Activated B cell treated with CpG ODN at 0.5 μM for 24 hours (primary cell): ENCODE measurements at regions not wholly inside any gene's neighbourhood (a gene's known extent, or its start where the extent isn't known, plus 50 kb on each side); places are given as distances from the start of the nearest gene placed in this dataset.
"Not testable (repeated sequence)": the region's sequence is repeated elsewhere in the genome, so short reads cannot be mapped to it uniquely, and the experiment has no call there.

Experiments used
- ATAC-seq: fragments of 200-7000 bp; cut with Tn5 transposase; one replicate; pipeline ENCODE4 v1.10.0; 2021; ENCODE audit warnings: low read depth, mild to moderate bottlenecking, moderate library complexity
- CTCF ChIA-PET: fragments of 350-600 bp; sonication (Branson Sonifier 250); formaldehyde crosslinking; loops from one replicate; lab custom pipeline; 2021; ENCODE audit warnings: antibody characterized with exemption; lab: Charles Lee
- POLR2A ChIA-PET: fragments of 350-600 bp; sonication (Branson Sonifier 250); formaldehyde crosslinking; loops from one replicate; lab custom pipeline; 2021; ENCODE audit warnings: antibody characterized with exemption; lab: Charles Lee
- DNase-seq: peaks from one replicate; pipeline ENCODE4 v3.0.0; 2022
- H3K27ac Mint-ChIP-seq: one replicate; pipeline ENCODE4 v1.8.0; 2020; ENCODE audit warnings: mixed read lengths
- H3K27me3 Mint-ChIP-seq: one replicate; pipeline ENCODE4 v1.8.0; 2021; ENCODE audit warnings: mixed read lengths
- H3K36me3 Mint-ChIP-seq: one replicate; pipeline ENCODE4 v1.8.0; 2021; ENCODE audit warnings: low read depth, mixed read lengths
- H3K4me1 Mint-ChIP-seq: one replicate; pipeline ENCODE4 v1.8.0; 2021; ENCODE audit warnings: mixed read lengths
- H3K4me3 Mint-ChIP-seq: one replicate; pipeline ENCODE4 v1.8.0; 2020; ENCODE audit warnings: mild to moderate bottlenecking, mixed read lengths
- H3K9me3 Mint-ChIP-seq: one replicate; pipeline ENCODE4 v1.8.0; 2020; ENCODE audit warnings: mixed read lengths
- CTCF ChIP-seq: fragments of 200-600 bp; IDR thresholded peaks from one replicate; pipeline ENCODE4 v1.8.0; 2022; ENCODE audit warnings: antibody characterized with exemption, mild to moderate bottlenecking
- intact Hi-C: fragments of 100-400 bp; cut with micrococcal nuclease; formaldehyde crosslinking; loops from one replicate; pipeline ENCODE4 v1.15.1; 2024

GRCh38 chr13:108049211-108049610, 166.1 kb downstream of the LIG4 start:
- H3K36me3 Mint-ChIP-seq: no peaks in the 10 kb centered on the region
- ATAC-seq: no peak

GRCh38 chr13:108044954-108045353, 170.4 kb downstream of the LIG4 start:
- POLR2A ChIA-PET: no interaction called here
- CTCF ChIA-PET: no interaction called here
- Mint-ChIP-seq H3K27me3 (no peaks in the 10 kb centered on the region), H3K4me1 (no peaks in the 10 kb centered on the region), H3K4me3 (no peak overlapping the region), H3K36me3 (no peaks in the 10 kb centered on the region), H3K27ac (no peak overlapping the region), H3K9me3 (no peaks in the 10 kb centered on the region)
- DNase-seq (no peak), ATAC-seq (no peak)
- no peak for TF ChIP-seq CTCF
- intact Hi-C loops: no loop called here

More at GRCh38 chr13:108049211-108049610, 166.1 kb downstream of the LIG4 start:
- ChIA-PET CTCF (no interaction called here), POLR2A (no interaction called here)
- no peak for DNase-seq
- Mint-ChIP-seq H3K9me3 (peaks cover 2% of the 10 kb centered on the region), H3K4me3 (no peak overlapping the region), H3K27ac (no peak overlapping the region), H3K27me3 (no peaks in the 10 kb centered on the region), H3K4me1 (no peaks in the 10 kb centered on the region)
- intact Hi-C loops: no loop called here
- no peak for TF ChIP-seq CTCF

- H3K9me3 Mint-ChIP-seq, H3K27ac Mint-ChIP-seq, POLR2A ChIA-PET, H3K36me3 Mint-ChIP-seq, H3K27me3 Mint-ChIP-seq, ATAC-seq, DNase-seq, H3K4me1 Mint-ChIP-seq, intact Hi-C loops, CTCF ChIA-PET, H3K4me3 Mint-ChIP-seq: not testable (repeated sequence)
Measured at GRCh38 chr13:108042866-108043265, 172.5 kb downstream of the LIG4 start.

- TF ChIP-seq CTCF: no peak
- no peak overlapping the region for H3K4me3 Mint-ChIP-seq
- DNase-seq (no peak), ATAC-seq (no peak)
- H3K9me3 Mint-ChIP-seq: peaks cover 6% of the 10 kb centered on the region
- H3K27me3 Mint-ChIP-seq: no peaks in the 10 kb centered on the region
- ChIA-PET CTCF (no interaction called here), POLR2A (no interaction called here)
- intact Hi-C loops: no loop called here
- H3K4me1 Mint-ChIP-seq: no peaks in the 10 kb centered on the region
- no peak overlapping the region for H3K27ac Mint-ChIP-seq
- no peaks in the 10 kb centered on the region for H3K36me3 Mint-ChIP-seq
Measured at GRCh38 chr13:108037348-108037747, 178.0 kb downstream of the LIG4 start.

GRCh38 chr13:108036411-108036932, 178.9 kb downstream of the LIG4 start:
- Mint-ChIP-seq H3K4me3 (no peak overlapping the region), H3K4me1 (no peaks in the 10 kb centered on the region), H3K9me3 (peaks cover 6% of the 10 kb centered on the region), H3K27me3 (no peaks in the 10 kb centered on the region), H3K36me3 (no peaks in the 10 kb centered on the region), H3K27ac (no peak overlapping the region)
- POLR2A ChIA-PET: no interaction called here
- intact Hi-C loops: no loop called here
- DNase-seq: no peak
- no peak for TF ChIP-seq CTCF
- CTCF ChIA-PET: no interaction called here
- ATAC-seq: no peak

GRCh38 chr13:108034909-108035410, 180.4 kb downstream of the LIG4 start:
- Mint-ChIP-seq H3K4me3 (no peak overlapping the region), H3K27ac (no peak overlapping the region), H3K4me1 (no peaks in the 10 kb centered on the region), H3K27me3 (no peaks in the 10 kb centered on the region), H3K36me3 (no peaks in the 10 kb centered on the region), H3K9me3 (peaks cover 6% of the 10 kb centered on the region)
- DNase-seq (no peak), ATAC-seq (no peak)
- no peak for TF ChIP-seq CTCF
- ChIA-PET POLR2A (no interaction called here), CTCF (no interaction called here)
- intact Hi-C loops: no loop called here
